Right forelimb (tissue), 1 donor: ENCODE measurements at regions not wholly inside any gene's neighbourhood (a gene's known extent, or its start where the extent isn't known, plus 50 kb on each side); places are given as distances from the start of the nearest gene placed in this dataset.
"Not testable (repeated sequence)": the region's sequence is repeated elsewhere in the genome, so short reads cannot be mapped to it uniquely, and the experiment has no call there.

Experiments used
- DNase-seq: peaks from one replicate; pipeline ENCODE4 v3.0.0-alpha.2; 2018

DNA sequence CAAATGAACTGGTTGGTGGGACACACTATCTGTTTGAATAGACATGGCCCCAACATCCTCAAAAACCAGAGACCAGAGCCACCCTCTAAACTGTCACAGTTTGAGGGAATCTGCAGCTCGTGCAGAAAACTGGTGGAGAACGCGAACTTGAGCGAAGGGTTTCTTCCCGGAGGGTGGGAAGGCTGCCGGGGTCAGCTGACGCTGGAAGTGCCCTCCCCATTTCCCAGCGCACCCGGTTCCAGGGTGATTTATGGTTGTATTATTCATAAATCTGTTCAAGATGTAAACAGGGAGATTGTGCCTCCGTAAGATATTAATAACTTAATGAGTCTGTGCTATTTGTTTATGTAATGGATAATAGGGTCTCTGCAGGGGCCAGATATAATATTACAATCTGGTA lies 1396.7 kb downstream of the BRD1 start:
- no peak for DNase-seq

- no peak for DNase-seq
Observed at GRCh38 chr22:48429446-48430020, 1398.1 kb downstream of the BRD1 start.

GRCh38 chr22:48428631-48429371 lies 1398.9 kb downstream of the BRD1 start:
- DNase-seq: no peak

DNA sequence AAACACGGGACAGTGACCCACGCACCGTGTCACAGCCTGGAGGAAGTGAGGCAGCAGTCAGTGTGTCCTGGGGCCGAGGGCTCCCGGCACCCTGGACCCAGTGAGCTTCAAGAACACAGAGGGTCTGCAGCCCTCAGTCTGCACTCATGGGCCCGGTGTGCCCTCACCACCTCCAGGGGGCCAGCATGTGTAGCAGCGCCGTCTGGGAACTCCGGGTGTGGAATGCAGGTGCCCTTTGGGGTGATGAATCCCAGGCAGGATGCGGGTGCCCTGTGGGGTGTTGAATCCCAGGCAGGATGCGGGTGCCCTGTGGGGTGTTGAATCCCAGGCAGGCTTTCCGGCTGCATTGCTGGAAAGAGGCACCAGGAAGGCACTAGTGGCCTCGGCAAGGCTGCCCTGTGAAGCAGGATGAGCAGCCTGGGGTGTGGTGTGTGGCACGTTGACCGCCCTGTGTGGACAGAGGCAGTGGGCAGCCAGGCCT lies 1399.9 kb downstream of the BRD1 start:
- DNase-seq: no peak

- no peak for DNase-seq
Observed at GRCh38 chr22:48426466-48427380, 1401.0 kb downstream of the BRD1 start.

- DNase-seq: no peak
Observed at GRCh38 chr22:48425641-48426040, 1402.0 kb downstream of the BRD1 start.

- DNase-seq: no peak
Observed at GRCh38 chr22:48425091-48425506, 1402.6 kb downstream of the BRD1 start.

DNA sequence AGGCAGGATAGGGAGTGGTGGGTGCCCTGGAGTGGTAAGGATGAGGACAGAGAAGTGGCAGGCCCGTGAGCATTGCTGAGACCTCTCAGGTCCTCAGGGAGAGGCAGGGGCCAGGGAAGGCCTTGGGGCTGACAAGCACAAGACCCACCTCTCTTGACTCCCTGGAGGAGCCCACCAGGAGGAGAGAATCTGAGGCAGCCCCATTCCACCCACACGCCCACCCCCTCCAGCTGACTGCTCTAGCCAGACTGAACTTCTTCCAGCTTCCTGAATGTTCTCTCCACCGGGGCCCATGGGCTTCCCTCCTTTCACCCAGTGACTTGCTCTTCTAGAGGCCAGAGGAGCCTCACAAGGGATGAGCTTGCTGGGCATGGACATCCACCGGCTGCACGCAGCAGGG lies 1403.0 kb downstream of the BRD1 start:
- no peak for DNase-seq

DNA sequence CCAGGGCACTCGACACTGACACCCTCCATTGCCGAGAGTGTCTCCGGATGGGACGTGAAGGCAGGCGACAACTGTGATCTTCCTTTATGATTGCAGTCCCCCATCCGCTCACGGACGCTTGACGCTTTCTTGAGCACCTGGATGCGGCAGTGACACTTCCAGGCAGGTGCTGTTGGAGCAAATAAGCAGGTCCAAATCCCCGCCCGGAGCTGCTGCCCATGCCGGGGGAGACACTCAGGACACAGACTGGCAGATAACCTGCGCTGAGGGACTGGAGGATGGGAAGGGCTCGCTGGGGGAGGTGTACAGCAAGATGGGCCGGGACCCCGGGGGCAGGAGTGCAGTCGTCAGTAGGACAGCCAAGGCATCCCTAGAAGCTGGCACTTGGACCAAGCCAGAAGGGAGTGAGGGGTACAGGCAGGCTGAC lies 1403.5 kb downstream of the BRD1 start:
- DNase-seq: no peak

- DNase-seq: no peak
Observed at GRCh38 chr22:48423481-48423911, 1404.2 kb downstream of the BRD1 start.

GRCh38 chr22:48422900-48423480 lies 1404.7 kb downstream of the BRD1 start:
- no peak for DNase-seq

DNA sequence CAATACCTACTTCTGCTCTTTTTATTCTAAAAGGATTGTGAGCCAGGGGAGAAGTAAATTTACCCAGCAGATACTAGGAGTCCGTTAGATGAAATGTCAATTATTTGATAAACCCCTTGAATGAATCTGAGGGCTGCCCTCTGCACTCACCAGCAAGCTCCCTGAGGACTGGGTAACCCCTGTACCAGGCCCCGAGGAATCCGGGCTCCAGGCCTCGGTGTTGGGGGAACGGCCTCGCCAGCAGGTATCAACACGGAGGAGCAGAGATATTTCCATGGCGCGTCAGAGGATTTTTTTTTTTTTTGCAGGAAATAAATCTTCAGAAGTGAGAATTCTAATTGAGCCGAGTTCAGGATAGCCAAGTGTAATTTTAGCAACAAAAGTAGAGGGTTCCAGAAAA lies 1408.8 kb downstream of the BRD1 start:
- no peak for DNase-seq

DNA sequence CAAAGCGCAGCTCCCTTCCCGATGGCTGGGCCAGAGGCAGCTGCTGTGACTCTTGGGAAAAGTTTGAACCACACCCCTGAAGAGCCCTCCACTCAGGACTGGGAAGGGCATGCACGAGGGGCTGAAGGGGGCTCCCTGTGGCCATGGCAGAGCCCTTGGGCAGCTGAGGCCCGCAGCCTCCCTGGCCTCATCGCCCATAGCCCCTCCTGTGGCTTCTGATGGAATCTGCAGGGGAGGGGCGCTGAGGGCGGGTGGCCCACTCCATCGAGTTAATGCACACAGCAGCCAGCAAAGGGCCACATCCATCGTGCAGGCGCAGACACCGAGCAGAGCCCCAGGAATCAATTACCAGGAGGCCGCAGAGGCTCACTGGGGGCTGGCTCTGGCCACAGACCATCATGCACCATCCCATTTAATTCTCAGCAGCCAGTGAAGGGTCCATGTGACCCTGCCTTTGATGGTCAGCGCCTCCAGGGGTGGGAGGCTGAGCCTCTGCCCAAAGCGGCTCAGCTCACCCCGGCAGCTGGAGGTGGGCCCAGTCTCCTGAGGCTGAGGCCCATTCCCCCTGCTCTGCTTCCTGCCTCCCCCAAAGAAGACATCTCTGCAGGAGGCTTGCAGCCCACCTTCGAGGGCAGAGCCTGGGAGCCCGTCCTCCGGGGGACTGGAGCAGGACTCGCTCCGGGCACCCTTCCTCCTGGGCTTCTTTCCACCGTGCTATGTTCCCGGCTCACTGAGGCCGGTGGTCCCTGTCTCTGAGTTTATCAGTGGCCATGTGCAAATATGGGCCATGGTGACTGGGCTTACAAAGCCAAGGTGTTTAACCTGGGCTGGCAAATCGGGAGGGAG lies 1410.2 kb downstream of the BRD1 start:
- no peak for DNase-seq

DNA sequence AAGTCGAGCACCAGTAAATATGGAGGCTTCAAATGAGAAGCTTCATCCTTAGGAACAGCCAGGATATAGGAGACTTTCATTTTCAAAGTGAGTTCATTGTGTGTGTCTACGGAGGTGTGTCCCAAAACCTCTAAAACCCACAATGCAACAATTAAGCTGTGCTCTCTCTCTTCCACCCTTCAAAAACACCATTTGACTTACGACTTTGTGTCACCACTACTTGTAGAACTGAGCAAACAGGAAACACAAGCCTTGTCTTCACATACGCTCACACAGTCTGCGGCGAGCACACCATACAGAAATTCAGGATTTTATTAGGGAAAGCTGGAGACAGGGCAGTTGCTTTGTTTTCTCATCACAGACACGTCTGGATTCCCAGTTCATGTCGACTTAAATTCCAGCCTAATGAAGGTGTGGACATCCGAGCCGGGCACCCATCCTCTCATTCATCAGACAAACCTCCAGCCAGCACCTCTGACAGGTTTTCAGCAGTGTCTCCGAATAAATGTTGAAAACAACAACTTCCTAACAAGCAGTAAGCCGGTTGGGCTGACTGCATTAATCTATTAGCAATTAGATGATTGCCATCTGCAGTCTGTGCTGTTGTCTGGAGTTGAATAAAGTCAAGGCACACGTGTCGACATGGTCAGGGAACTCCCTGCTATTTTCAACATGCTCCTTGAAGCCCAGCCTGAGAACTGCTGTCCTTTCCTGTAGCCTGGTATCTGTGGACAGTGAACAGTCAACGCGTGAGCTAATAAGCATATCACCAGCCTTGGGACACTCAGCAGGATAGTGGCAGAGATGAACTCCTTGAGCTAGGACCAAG lies 1411.1 kb downstream of the BRD1 start:
- no peak for DNase-seq

DNA sequence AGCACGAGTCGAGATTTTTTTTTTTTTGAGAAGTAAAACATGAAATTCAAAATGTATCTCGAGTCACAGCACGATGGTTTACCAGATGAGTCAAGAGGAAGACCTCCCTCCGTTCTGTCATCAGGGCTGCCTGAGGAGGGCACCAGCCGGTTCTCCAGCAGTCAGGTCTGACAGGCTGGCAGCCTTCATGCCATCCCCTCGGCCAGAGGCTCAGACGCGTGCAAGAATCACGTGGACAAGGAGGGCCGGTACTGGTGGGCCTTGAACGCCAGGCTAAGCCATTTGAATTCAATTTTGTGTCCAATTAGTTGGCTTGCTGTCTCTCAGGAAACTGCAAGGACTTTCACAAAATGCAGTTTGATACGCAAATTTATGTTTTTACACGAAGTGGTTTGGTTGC lies 1412.2 kb downstream of the BRD1 start:
- no peak for DNase-seq

DNA sequence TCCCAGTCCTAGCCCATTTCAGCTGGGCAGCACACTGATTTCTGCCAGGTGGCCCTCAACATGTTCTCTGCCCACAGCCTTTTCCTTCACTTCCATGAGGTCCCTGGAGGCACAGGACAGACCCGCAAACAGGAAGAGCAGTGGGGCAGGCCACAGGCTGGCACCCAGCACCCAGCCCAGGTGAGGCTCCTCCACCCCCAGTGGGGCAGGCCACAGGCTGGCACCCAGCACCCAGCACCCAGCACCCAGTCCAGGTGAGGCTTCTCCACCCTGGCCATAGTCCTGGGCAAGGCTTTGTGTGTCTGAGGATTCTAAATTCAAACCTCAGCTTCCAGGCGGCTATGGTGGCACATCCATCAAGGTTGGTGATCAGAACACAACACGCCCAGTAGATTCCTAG lies 1413.0 kb downstream of the BRD1 start:
- no peak for DNase-seq

DNA sequence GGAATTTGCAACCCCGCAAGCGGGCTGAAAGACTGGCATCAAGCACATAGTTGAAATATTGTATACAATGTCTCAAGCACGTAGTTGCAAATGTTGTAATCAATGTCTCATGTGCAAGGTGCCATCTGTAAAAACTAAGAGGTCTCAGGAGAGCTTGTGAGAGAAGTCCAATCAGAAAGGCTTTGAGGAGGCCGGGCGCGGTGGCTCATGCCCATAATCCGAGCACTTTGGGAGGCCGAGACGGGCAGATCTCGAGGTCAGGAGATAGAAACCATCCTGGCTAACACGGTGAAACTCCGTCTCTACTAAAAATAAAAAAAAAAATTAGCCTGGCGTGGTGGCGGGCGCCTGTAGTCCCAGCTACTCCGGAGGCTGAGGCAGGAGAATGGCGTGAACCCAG lies 1414.7 kb downstream of the BRD1 start:
- not testable (repeated sequence) for DNase-seq

GRCh38 chr22:48410536-48410935 lies 1417.1 kb downstream of the BRD1 start:
- no peak for DNase-seq

GRCh38 chr22:48407256-48407955 lies 1420.3 kb downstream of the BRD1 start:
- DNase-seq: no peak

- no peak for DNase-seq
Observed at GRCh38 chr22:48406161-48406560, 1421.5 kb downstream of the BRD1 start.

DNA sequence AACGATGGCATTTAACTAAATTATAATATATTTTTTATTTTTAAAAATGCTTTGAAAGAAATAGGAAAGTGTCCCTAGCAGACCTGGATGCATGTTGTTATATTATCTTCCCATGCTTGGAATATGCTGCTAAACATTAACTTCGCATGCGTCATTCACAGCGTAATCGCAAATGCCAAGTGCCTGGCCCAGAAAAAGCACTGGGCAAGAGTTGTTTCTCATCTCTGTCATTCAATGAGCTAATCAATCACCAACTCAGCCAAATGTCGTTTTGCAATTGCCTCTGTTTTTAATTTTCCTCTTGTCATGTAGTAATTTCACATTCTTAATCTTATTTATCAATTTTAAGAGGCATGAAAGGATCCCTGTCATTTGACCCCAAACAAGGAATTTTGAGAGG lies 1421.9 kb downstream of the BRD1 start:
- DNase-seq: no peak
